ENCODE measurements at regions not wholly inside any gene's neighbourhood (a gene's known extent, or its start where the extent isn't known, plus 50 kb on each side); places are given as distances from the start of the nearest gene placed in this dataset.

- intact Hi-C loops (cut with DNase I; ENCODE audit: low total_unique reads), result no loop called here
- H3K4me3 ChIP-seq, result no peak overlapping the region
- no peak overlapping the region for H3K27ac ChIP-seq
- ATAC-seq (no peak), DNase-seq (no peak)
- TF ChIP-seq, protein P1, sequence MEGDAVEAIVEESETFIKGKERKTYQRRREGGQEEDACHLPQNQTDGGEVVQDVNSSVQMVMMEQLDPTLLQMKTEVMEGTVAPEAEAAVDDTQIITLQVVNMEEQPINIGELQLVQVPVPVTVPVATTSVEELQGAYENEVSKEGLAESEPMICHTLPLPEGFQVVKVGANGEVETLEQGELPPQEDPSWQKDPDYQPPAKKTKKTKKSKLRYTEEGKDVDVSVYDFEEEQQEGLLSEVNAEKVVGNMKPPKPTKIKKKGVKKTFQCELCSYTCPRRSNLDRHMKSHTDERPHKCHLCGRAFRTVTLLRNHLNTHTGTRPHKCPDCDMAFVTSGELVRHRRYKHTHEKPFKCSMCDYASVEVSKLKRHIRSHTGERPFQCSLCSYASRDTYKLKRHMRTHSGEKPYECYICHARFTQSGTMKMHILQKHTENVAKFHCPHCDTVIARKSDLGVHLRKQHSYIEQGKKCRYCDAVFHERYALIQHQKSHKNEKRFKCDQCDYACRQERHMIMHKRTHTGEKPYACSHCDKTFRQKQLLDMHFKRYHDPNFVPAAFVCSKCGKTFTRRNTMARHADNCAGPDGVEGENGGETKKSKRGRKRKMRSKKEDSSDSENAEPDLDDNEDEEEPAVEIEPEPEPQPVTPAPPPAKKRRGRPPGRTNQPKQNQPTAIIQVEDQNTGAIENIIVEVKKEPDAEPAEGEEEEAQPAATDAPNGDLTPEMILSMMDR (IDR thresholded peaks at IDR 0.05 in 4 of 5, conservative IDR thresholded peaks at IDR 0.05 in 1 of 5), result no peak
- no peak for TF ChIP-seq POLR2A (IDR thresholded peaks at IDR 0.05)
- H3K4me1 ChIP-seq, result no peaks in the 10 kb centered on the region
- H3K36me3 ChIP-seq, result no peaks in the 10 kb centered on the region
- in situ Hi-C loops (cut with MboI; ENCODE audit: low sequenced_read_pairs in 4 of 4), result no loop called here
- no peaks in the 10 kb centered on the region for H3K27me3 ChIP-seq
- H3K9me3 ChIP-seq, result no peaks in the 10 kb centered on the region
These were observed 89.3 kb upstream of the OPCML start for GRCh38 chr11:133621611-133622010.

GRCh38 chr11:133619973-133620372 lies 87.7 kb upstream of the OPCML start:
- no peaks in the 10 kb centered on the region for H3K36me3 ChIP-seq

GRCh38 chr11:133619397-133619796 lies 87.1 kb upstream of the OPCML start:
- Histone ChIP-seq H3K36me3 (no peaks in the 10 kb centered on the region), H3K27ac (no peak overlapping the region), H3K9me3 (no peaks in the 10 kb centered on the region), H3K4me1 (no peaks in the 10 kb centered on the region), H3K4me3 (no peak overlapping the region), H3K27me3 (no peaks in the 10 kb centered on the region)
- no peak for ATAC-seq
- TF ChIP-seq, protein P1 (IDR thresholded peaks at IDR 0.05 in 4 of 5, conservative IDR thresholded peaks at IDR 0.05 in 1 of 5), result no peak
- TF ChIP-seq POLR2A (IDR thresholded peaks at IDR 0.05), result no peak
- intact Hi-C loops (cut with DNase I; ENCODE audit: low total_unique reads) (no loop called here), in situ Hi-C loops (cut with MboI; ENCODE audit: low sequenced_read_pairs in 4 of 4) (no loop called here)
- DNase-seq, result no peak

More at GRCh38 chr11:133619973-133620372, 87.7 kb upstream of the OPCML start:
- no peak for TF ChIP-seq POLR2A (IDR thresholded peaks at IDR 0.05)
- TF ChIP-seq, protein P1 (IDR thresholded peaks at IDR 0.05 in 4 of 5, conservative IDR thresholded peaks at IDR 0.05 in 1 of 5), result no peak
- Histone ChIP-seq H3K4me3 (no peak overlapping the region), H3K4me1 (no peaks in the 10 kb centered on the region), H3K9me3 (no peaks in the 10 kb centered on the region), H3K27ac (no peak overlapping the region), H3K27me3 (no peaks in the 10 kb centered on the region)
- in situ Hi-C loops (cut with MboI; ENCODE audit: low sequenced_read_pairs in 4 of 4) (no loop called here), intact Hi-C loops (cut with DNase I; ENCODE audit: low total_unique reads) (no loop called here)
- ATAC-seq, result no peak
- DNase-seq, result no peak

GRCh38 chr11:133618544-133618943 lies 86.2 kb upstream of the OPCML start:
- intact Hi-C loops (cut with DNase I; ENCODE audit: low total_unique reads) (no loop called here), in situ Hi-C loops (cut with MboI; ENCODE audit: low sequenced_read_pairs in 4 of 4) (no loop called here)
- no peaks in the 10 kb centered on the region for H3K9me3 ChIP-seq
- no peak overlapping the region for H3K4me3 ChIP-seq
- H3K27ac ChIP-seq, result no peak overlapping the region
- ATAC-seq (no peak), DNase-seq (no peak)
- H3K27me3 ChIP-seq, result no peaks in the 10 kb centered on the region
- no peaks in the 10 kb centered on the region for H3K4me1 ChIP-seq
- no peaks in the 10 kb centered on the region for H3K36me3 ChIP-seq
- TF ChIP-seq POLR2A (IDR thresholded peaks at IDR 0.05), result no peak
- TF ChIP-seq, protein P1 (IDR thresholded peaks at IDR 0.05 in 4 of 5, conservative IDR thresholded peaks at IDR 0.05 in 1 of 5), result no peak

DNA sequence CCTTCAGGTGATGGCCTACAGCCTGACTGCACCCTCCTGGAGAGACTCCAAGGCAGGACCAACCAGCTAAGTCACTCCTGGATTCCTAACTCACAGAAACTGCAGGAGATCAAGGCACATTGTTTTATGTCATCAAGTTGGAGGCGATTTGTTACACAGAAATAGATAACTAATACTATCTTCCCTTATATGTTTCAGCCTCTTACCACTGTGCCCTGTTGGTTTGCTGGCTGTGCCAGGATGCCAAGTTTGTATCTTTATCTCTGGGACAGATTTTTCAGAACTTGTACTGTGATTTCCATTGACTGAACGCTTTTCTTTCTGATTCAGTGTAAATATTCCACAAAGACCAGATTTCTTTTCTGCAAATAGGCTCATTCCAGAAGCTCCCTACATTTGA lies 76.2 kb upstream of the OPCML start:
- H3K27me3 ChIP-seq, result no peaks in the 10 kb centered on the region
- H3K4me3 ChIP-seq, result no peak overlapping the region
- DNase-seq (no peak), ATAC-seq (no peak)
- no peak for TF ChIP-seq POLR2A (IDR thresholded peaks at IDR 0.05)
- intact Hi-C loops (cut with DNase I; ENCODE audit: low total_unique reads), result no loop called here
- H3K36me3 ChIP-seq, result no peaks in the 10 kb centered on the region
- no peaks in the 10 kb centered on the region for H3K4me1 ChIP-seq
- in situ Hi-C loops (cut with MboI; ENCODE audit: low sequenced_read_pairs in 4 of 4), result no loop called here
- no peak overlapping the region for H3K27ac ChIP-seq
- no peaks in the 10 kb centered on the region for H3K9me3 ChIP-seq

Measured in gastrocnemius medialis (tissue), 4 donors.